IPS DF 6.9 (cell line): ENCODE measurements at regions not wholly inside any gene's neighbourhood (a gene's known extent, or its start where the extent isn't known, plus 50 kb on each side); places are given as distances from the start of the nearest gene placed in this dataset.
A peak's percentile ranks its signal among the peaks of the same experiment; 100 is the strongest.

Experiments
- DNase-seq: peaks from one replicate; pipeline ENCODE4 v3.0.0-alpha.2; 2013; ENCODE audit warnings: low read depth, low spot score
- H3K27ac ChIP-seq: one replicate; pipeline ENCODE4 v1.5.1; 2013; ENCODE audit warnings: low read length, control low read depth
- H3K27me3 ChIP-seq: 2 replicates; pipeline ENCODE4 v1.6.1; 2013; ENCODE audit warnings: mild to moderate bottlenecking, low read length; ENCODE audit not compliant: control insufficient read depth, insufficient read depth
- H3K36me3 ChIP-seq: 2 replicates; pipeline ENCODE4 v1.6.1; 2013; ENCODE audit warnings: low read length; ENCODE audit not compliant: control insufficient read depth, insufficient read depth
- H3K4me1 ChIP-seq: 2 replicates; pipeline ENCODE4 v1.6.1; 2013; ENCODE audit warnings: low read length; ENCODE audit not compliant: control insufficient read depth, insufficient read depth
- H3K4me3 ChIP-seq: 2 replicates; pipeline ENCODE4 v1.5.1; 2013; ENCODE audit warnings: mild to moderate bottlenecking, low read length
- H3K9me3 ChIP-seq: 2 replicates; pipeline ENCODE4 v1.6.1; 2013; ENCODE audit warnings: low read length, inconsistent platforms; ENCODE audit not compliant: control insufficient read depth, insufficient read depth
- WGBS: extraction: QIAGEN DNeasy Blood & Tissue Kit; methylation state at CpG from one replicate; pipeline ENCODE4 v1.1.7; 2013; ENCODE audit warnings: mixed read lengths, missing lambda C conversion rate; ENCODE audit not compliant: insufficient read length, insufficient coverage; 5-methylcytosine and 5-hydroxymethylcytosine counted together

- Histone ChIP-seq H3K27ac (no peak overlapping the region), H3K4me3 (peak overlapping the region; percentile 21; the same call in 1 of the 2 replicates), H3K9me3 (no peaks in the 10 kb centered on the region), H3K4me1 (peaks cover 8% of the 10 kb centered on the region), H3K27me3 (peaks cover 11% of the 10 kb centered on the region), H3K36me3 (no peaks in the 10 kb centered on the region)
- DNase-seq = no peak
- WGBS = no CpG with 5 or more reads among the region's 70 CpGs
Observed at GRCh38 chrX:40153345-40154249, 55.8 kb upstream of the BCOR start.

GRCh38 chrX:40152741-40153344 lies 55.1 kb upstream of the BCOR start:
- DNase-seq = no peak
- Histone ChIP-seq H3K4me1 (peaks cover 9% of the 10 kb centered on the region), H3K27me3 (peaks cover 13% of the 10 kb centered on the region), H3K9me3 (no peaks in the 10 kb centered on the region), H3K36me3 (no peaks in the 10 kb centered on the region), H3K4me3 (peak overlapping the region; percentile 27; the same call in 1 of the 2 replicates), H3K27ac (no peak overlapping the region)
- no CpG with 5 or more reads among the region's 47 CpGs for WGBS

- Histone ChIP-seq H3K36me3 (no peaks in the 10 kb centered on the region), H3K4me1 (peaks cover 9% of the 10 kb centered on the region), H3K4me3 (peak overlapping the region; percentile 27; the same call in 1 of the 2 replicates), H3K27me3 (peaks cover 19% of the 10 kb centered on the region), H3K27ac (no peak overlapping the region), H3K9me3 (no peaks in the 10 kb centered on the region)
- no peak for DNase-seq
- WGBS = no CpG with 5 or more reads among the region's 42 CpGs
Observed at GRCh38 chrX:40152173-40152711, 54.5 kb upstream of the BCOR start.

GRCh38 chrX:40151211-40152172 lies 53.7 kb upstream of the BCOR start:
- peaks cover 22% of the 10 kb centered on the region for H3K27me3 ChIP-seq
- H3K4me3 ChIP-seq = peak overlapping the region; percentile 27; the same call in 1 of the 2 replicates

GRCh38 chrX:40150503-40150902 lies 52.7 kb upstream of the BCOR start:
- WGBS = no CpG with 5 or more reads among the region's 6 CpGs
- peaks cover 22% of the 10 kb centered on the region for H3K27me3 ChIP-seq
- peaks cover 9% of the 10 kb centered on the region for H3K4me1 ChIP-seq
- no peak overlapping the region for H3K4me3 ChIP-seq
- no peaks in the 10 kb centered on the region for H3K36me3 ChIP-seq
- H3K9me3 ChIP-seq = no peaks in the 10 kb centered on the region
- DNase-seq = no peak
- H3K27ac ChIP-seq = no peak overlapping the region

More at GRCh38 chrX:40151211-40152172, 53.7 kb upstream of the BCOR start:
- H3K36me3 ChIP-seq = no peaks in the 10 kb centered on the region
- WGBS = no CpG with 5 or more reads among the region's 60 CpGs
- H3K9me3 ChIP-seq = no peaks in the 10 kb centered on the region
- no peak for DNase-seq
- peaks cover 9% of the 10 kb centered on the region for H3K4me1 ChIP-seq
- H3K27ac ChIP-seq = no peak overlapping the region

- no CpG with 5 or more reads among the region's 17 CpGs for WGBS
- Histone ChIP-seq H3K36me3 (no peaks in the 10 kb centered on the region), H3K4me3 (no peak overlapping the region), H3K9me3 (no peaks in the 10 kb centered on the region), H3K4me1 (peaks cover 9% of the 10 kb centered on the region), H3K27me3 (peaks cover 22% of the 10 kb centered on the region), H3K27ac (no peak overlapping the region)
- DNase-seq = no peak
Observed at GRCh38 chrX:40149286-40150175, 51.8 kb upstream of the BCOR start.

GRCh38 chrX:40148385-40149285 lies 50.9 kb upstream of the BCOR start:
- no CpG with 5 or more reads among the region's 24 CpGs for WGBS
- H3K4me3 ChIP-seq = no peak overlapping the region
- H3K4me1 ChIP-seq = peaks cover 9% of the 10 kb centered on the region
- peaks cover 22% of the 10 kb centered on the region for H3K27me3 ChIP-seq
- no peak for DNase-seq
- no peak overlapping the region for H3K27ac ChIP-seq
- no peaks in the 10 kb centered on the region for H3K9me3 ChIP-seq
- H3K36me3 ChIP-seq = no peaks in the 10 kb centered on the region

- Histone ChIP-seq H3K27me3 (peaks cover 22% of the 10 kb centered on the region), H3K27ac (no peak overlapping the region), H3K4me1 (peaks cover 9% of the 10 kb centered on the region), H3K9me3 (no peaks in the 10 kb centered on the region), H3K36me3 (no peaks in the 10 kb centered on the region), H3K4me3 (no peak overlapping the region)
- WGBS = no CpG with 5 or more reads among the region's 22 CpGs
- no peak for DNase-seq
Observed at GRCh38 chrX:40147971-40148370, 50.2 kb upstream of the BCOR start.
